ENCODE measurements at regions not wholly inside any gene's neighbourhood (a gene's known extent, or its start where the extent isn't known, plus 50 kb on each side); places are given as distances from the start of the nearest gene placed in this dataset.

GRCh38 chr5:44911501-44911900 is 102.8 kb downstream of the MRPS30 start:
- no peaks in the 10 kb centered on the region for H3K9me3 ChIP-seq (replicated peaks)
- no peak for DNase-seq (ENCODE audit: low read depth in 1 of 2, low spot score in 2 of 2)
- no peak overlapping the region for H3K27ac ChIP-seq
- H3K36me3 ChIP-seq: no peaks in the 10 kb centered on the region
- no peaks in the 10 kb centered on the region for H3K27me3 ChIP-seq (replicated peaks)
- H3K4me1 ChIP-seq (replicated peaks): no peaks in the 10 kb centered on the region
- no peak overlapping the region for H3K4me3 ChIP-seq

- Histone ChIP-seq H3K9me3 (replicated peaks) (peaks cover 2% of the 10 kb centered on the region; the same call in 1 of the 2 replicates), H3K4me3 (no peak overlapping the region), H3K36me3 (no peaks in the 10 kb centered on the region), H3K27me3 (replicated peaks) (no peaks in the 10 kb centered on the region), H3K27ac (no peak overlapping the region), H3K4me1 (replicated peaks) (no peaks in the 10 kb centered on the region)
- DNase-seq (ENCODE audit: low read depth in 1 of 2, low spot score in 2 of 2): no peak
Observed at GRCh38 chr5:44914221-44914620, 105.5 kb downstream of the MRPS30 start.

- Histone ChIP-seq H3K36me3 (no peaks in the 10 kb centered on the region), H3K4me3 (no peak overlapping the region), H3K4me1 (replicated peaks) (no peaks in the 10 kb centered on the region), H3K27me3 (replicated peaks) (no peaks in the 10 kb centered on the region), H3K27ac (no peak overlapping the region), H3K9me3 (replicated peaks) (peaks cover 6% of the 10 kb centered on the region; the same call in 1 of the 2 replicates)
- DNase-seq (ENCODE audit: low read depth in 1 of 2, low spot score in 2 of 2): no peak
Observed at GRCh38 chr5:44919560-44919959, 110.8 kb downstream of the MRPS30 start.

GRCh38 chr5:44927115-44927733 is 118.5 kb downstream of the MRPS30 start:
- H3K27ac ChIP-seq: no peak overlapping the region
- H3K27me3 ChIP-seq (replicated peaks): no peaks in the 10 kb centered on the region
- DNase-seq (ENCODE audit: low read depth in 1 of 2, low spot score in 2 of 2): no peak

GRCh38 chr5:44932922-44933585 is 124.3 kb downstream of the MRPS30 start:
- Histone ChIP-seq H3K36me3 (no peaks in the 10 kb centered on the region), H3K27ac (no peak overlapping the region), H3K4me3 (no peak overlapping the region), H3K9me3 (replicated peaks) (no peaks in the 10 kb centered on the region), H3K27me3 (replicated peaks) (no peaks in the 10 kb centered on the region), H3K4me1 (replicated peaks) (no peaks in the 10 kb centered on the region)
- DNase-seq (ENCODE audit: low read depth in 1 of 2, low spot score in 2 of 2): no peak

More at GRCh38 chr5:44927115-44927733, 118.5 kb downstream of the MRPS30 start:
- Histone ChIP-seq H3K4me3 (no peak overlapping the region), H3K36me3 (no peaks in the 10 kb centered on the region), H3K9me3 (replicated peaks) (0 out of 2 replicates have a peak, but pooled peaks cover 4% of the 10 kb centered on the region), H3K4me1 (replicated peaks) (no peaks in the 10 kb centered on the region)

- no peaks in the 10 kb centered on the region for H3K4me1 ChIP-seq (replicated peaks)
- no peak overlapping the region for H3K27ac ChIP-seq
- H3K4me3 ChIP-seq: no peak overlapping the region
- no peaks in the 10 kb centered on the region for H3K36me3 ChIP-seq
- no peaks in the 10 kb centered on the region for H3K9me3 ChIP-seq (replicated peaks)
- DNase-seq (ENCODE audit: low read depth in 1 of 2, low spot score in 2 of 2): no peak
- H3K27me3 ChIP-seq (replicated peaks): no peaks in the 10 kb centered on the region
Observed at GRCh38 chr5:44933686-44934085, 124.9 kb downstream of the MRPS30 start.

- H3K36me3 ChIP-seq: no peaks in the 10 kb centered on the region
- no peak overlapping the region for H3K4me3 ChIP-seq
- peaks cover 3% of the 10 kb centered on the region; the same call in 1 of the 2 replicates for H3K9me3 ChIP-seq (replicated peaks)
- no peaks in the 10 kb centered on the region for H3K4me1 ChIP-seq (replicated peaks)
- H3K27me3 ChIP-seq (replicated peaks): no peaks in the 10 kb centered on the region
- DNase-seq (ENCODE audit: low read depth in 1 of 2, low spot score in 2 of 2): no peak
- H3K27ac ChIP-seq: no peak overlapping the region
Observed at GRCh38 chr5:44935262-44935661, 126.5 kb downstream of the MRPS30 start.

GRCh38 chr5:44935871-44936270 is 127.1 kb downstream of the MRPS30 start:
- H3K36me3 ChIP-seq: no peaks in the 10 kb centered on the region
- H3K4me1 ChIP-seq (replicated peaks): no peaks in the 10 kb centered on the region
- no peak overlapping the region for H3K4me3 ChIP-seq
- H3K27me3 ChIP-seq (replicated peaks): no peaks in the 10 kb centered on the region
- peaks cover 3% of the 10 kb centered on the region; the same call in 1 of the 2 replicates for H3K9me3 ChIP-seq (replicated peaks)
- DNase-seq (ENCODE audit: low read depth in 1 of 2, low spot score in 2 of 2): no peak
- no peak overlapping the region for H3K27ac ChIP-seq

- peaks cover 3% of the 10 kb centered on the region for H3K9me3 ChIP-seq (replicated peaks)
- H3K36me3 ChIP-seq: no peaks in the 10 kb centered on the region
- no peak for DNase-seq (ENCODE audit: low read depth in 1 of 2, low spot score in 2 of 2)
- no peak overlapping the region for H3K4me3 ChIP-seq
- H3K4me1 ChIP-seq (replicated peaks): no peaks in the 10 kb centered on the region
- H3K27me3 ChIP-seq (replicated peaks): no peaks in the 10 kb centered on the region
- no peak overlapping the region for H3K27ac ChIP-seq
Observed at GRCh38 chr5:44942524-44943001, 133.8 kb downstream of the MRPS30 start.

- Histone ChIP-seq H3K4me1 (replicated peaks) (no peaks in the 10 kb centered on the region), H3K9me3 (replicated peaks) (peaks cover 3% of the 10 kb centered on the region), H3K27ac (no peak overlapping the region), H3K36me3 (no peaks in the 10 kb centered on the region), H3K27me3 (replicated peaks) (no peaks in the 10 kb centered on the region), H3K4me3 (no peak overlapping the region)
- DNase-seq (ENCODE audit: low read depth in 1 of 2, low spot score in 2 of 2): no peak
Observed at GRCh38 chr5:44943647-44944046, 134.9 kb downstream of the MRPS30 start.

GRCh38 chr5:44945743-44946142 is 137.0 kb downstream of the MRPS30 start:
- Histone ChIP-seq H3K4me1 (replicated peaks) (no peaks in the 10 kb centered on the region), H3K9me3 (replicated peaks) (no peaks in the 10 kb centered on the region; the same call in 1 of the 2 replicates), H3K4me3 (no peak overlapping the region), H3K36me3 (no peaks in the 10 kb centered on the region), H3K27ac (no peak overlapping the region), H3K27me3 (replicated peaks) (no peaks in the 10 kb centered on the region)
- DNase-seq (ENCODE audit: low read depth in 1 of 2, low spot score in 2 of 2): no peak

- no peak overlapping the region for H3K4me3 ChIP-seq
- no peaks in the 10 kb centered on the region for H3K4me1 ChIP-seq (replicated peaks)
- H3K36me3 ChIP-seq: no peaks in the 10 kb centered on the region
- H3K27me3 ChIP-seq (replicated peaks): no peaks in the 10 kb centered on the region
- no peak overlapping the region for H3K27ac ChIP-seq
- no peaks in the 10 kb centered on the region; the same call in 1 of the 2 replicates for H3K9me3 ChIP-seq (replicated peaks)
- no peak for DNase-seq (ENCODE audit: low read depth in 1 of 2, low spot score in 2 of 2)
Observed at GRCh38 chr5:44949687-44950086, 140.9 kb downstream of the MRPS30 start.

GRCh38 chr5:44951371-44951770 is 142.6 kb downstream of the MRPS30 start:
- no peak for DNase-seq (ENCODE audit: low read depth in 1 of 2, low spot score in 2 of 2)
- Histone ChIP-seq H3K27ac (no peak overlapping the region), H3K27me3 (replicated peaks) (no peaks in the 10 kb centered on the region), H3K4me1 (replicated peaks) (no peaks in the 10 kb centered on the region), H3K9me3 (replicated peaks) (no peaks in the 10 kb centered on the region), H3K4me3 (no peak overlapping the region), H3K36me3 (no peaks in the 10 kb centered on the region)

GRCh38 chr5:44952376-44952775 is 143.6 kb downstream of the MRPS30 start:
- Histone ChIP-seq H3K27ac (no peak overlapping the region), H3K36me3 (no peaks in the 10 kb centered on the region), H3K4me3 (no peak overlapping the region), H3K9me3 (replicated peaks) (no peaks in the 10 kb centered on the region), H3K4me1 (replicated peaks) (no peaks in the 10 kb centered on the region), H3K27me3 (replicated peaks) (no peaks in the 10 kb centered on the region)
- peak in 1 of 2 experiments; percentile 15 for DNase-seq (ENCODE audit: low read depth in 1 of 2, low spot score in 2 of 2)
